ENCODE measurements at regions not wholly inside any gene's neighbourhood (a gene's known extent, or its start where the extent isn't known, plus 50 kb on each side); places are given as distances from the start of the nearest gene placed in this dataset.
"Not testable (repeated sequence)": the region's sequence is repeated elsewhere in the genome, so short reads cannot be mapped to it uniquely, and the experiment has no call there.

DNA sequence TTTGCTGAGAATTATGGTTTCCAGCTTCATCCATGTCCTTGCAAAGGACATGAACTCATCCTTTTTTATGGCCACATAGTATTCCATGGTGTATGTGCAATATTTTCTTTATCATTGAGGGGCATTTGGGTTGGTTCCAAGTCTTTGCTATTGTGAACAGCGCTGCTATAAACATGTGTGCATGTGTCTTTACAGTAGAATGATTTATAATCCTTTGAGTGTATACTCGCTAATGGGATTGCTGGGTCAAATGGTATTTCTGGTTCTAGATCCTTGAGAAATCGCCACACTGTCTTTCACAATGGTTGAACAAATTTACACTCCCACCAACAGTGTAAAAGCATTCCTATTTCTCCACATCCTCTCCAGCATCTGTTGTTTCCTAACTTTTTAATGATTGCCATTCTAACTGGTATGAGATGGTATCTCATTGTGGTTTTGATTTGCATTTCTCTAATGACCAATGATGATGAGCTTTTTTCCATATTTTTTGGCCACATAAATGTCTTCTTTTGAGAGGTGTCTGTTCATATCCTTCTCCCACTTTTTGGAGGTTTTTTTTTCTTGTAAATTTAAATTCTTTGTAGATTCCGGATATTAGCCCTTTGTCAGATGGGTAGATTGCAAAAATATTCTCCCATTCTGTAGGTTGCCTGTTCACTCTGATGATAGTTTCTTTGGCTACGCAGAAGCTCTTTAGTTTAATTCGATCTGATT lies 180.1 kb downstream of the PLPPR4 start:
- intact Hi-C loops (cut with micrococcal nuclease) = not testable (repeated sequence)

DNA sequence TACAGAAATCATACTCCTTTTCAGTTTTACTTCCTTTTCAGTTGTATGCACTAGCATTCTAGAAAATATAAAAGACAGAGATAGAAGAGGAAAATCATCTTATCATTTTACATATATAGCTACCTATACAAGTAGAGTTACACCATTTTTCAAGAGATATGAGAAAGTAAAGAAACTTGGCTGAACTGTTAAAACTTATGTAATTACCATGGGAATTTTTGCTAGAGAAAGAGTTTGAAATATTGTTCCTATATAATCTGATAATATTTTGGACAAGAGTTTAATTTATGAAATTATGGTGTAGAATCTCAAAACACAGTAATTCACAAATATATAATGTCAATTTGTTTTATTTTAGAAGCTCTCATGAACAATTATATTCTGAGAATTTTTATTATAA lies 180.8 kb downstream of the PLPPR4 start:
- intact Hi-C loops (cut with micrococcal nuclease) = no loop called here

DNA sequence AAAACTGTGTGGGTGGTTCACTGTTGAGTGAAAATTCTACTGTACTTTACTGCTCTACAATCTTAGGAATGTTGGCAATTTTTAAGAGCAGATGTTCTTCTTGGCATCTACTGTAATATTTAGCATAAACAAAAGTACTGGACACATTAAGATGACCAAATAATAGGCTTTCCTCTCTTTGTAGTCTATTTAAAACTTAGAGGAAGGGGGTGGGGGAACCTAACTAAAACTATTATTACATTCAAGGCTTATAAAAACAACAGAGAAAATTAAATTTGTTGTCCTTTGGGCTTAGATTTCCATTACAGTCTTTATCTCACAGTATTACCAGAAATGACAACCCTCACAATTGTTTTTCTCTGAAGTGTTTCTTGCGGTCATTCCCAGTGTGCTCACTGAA lies 181.2 kb downstream of the PLPPR4 start:
- intact Hi-C loops (cut with micrococcal nuclease) = no loop called here

DNA sequence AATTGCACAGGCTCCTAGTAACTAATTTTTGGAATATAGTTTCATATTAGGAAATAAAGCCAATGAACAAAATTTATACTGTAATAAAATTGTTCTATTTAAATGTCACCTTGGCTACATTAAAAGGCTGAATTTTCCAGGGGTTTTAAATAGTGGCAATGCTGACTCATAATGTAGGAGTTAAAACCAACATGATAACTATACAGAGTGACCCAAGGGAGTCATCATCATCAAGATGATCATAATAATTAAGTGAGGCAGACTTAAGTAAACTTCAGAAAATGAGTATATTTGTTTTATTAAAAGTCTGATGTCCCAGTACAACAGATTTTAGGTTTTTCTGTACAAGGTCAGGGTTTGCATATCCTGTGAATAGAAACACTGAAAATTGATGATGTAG lies 183.4 kb downstream of the PLPPR4 start:
- intact Hi-C loops (cut with micrococcal nuclease) = no loop called here

DNA sequence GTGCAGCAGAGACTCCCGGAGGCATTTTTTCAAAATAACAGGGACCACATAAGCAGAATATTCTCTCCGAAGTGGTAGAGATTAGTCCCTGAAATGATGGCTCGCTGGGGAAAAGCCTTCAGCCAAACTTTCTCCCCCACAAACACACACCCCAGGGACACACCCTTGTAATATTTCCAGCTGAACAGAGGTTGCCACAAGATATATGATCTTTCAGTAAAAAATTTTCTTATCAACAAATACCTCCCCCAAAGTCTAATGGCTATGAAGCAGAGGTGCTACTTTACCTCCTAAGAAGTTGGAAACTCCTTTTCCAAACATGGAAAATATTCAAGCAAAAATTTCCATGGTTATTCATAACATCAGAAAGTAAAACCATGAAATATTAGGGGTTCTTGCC lies 190.2 kb upstream of the PALMD start:
- intact Hi-C loops (cut with micrococcal nuclease) = no loop called here

DNA sequence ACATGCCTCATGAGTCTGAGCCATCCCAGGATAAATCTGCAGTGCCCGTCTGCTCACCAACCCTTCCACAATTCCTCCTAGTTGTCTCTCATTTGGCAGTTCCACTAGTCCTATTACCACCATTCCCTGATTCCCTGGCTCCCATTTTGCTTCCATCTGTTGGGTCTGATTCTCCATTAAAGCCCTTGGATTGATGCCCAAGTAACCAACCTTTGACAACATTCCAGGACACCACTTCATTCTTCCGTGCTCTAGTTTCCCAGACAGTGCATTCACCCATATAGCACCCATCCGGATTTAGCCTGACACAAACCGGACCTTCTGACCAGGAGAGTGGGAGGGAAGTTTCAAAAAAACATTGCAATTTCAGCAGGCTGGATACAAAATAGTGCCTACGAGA lies 189.4 kb upstream of the PALMD start:
- intact Hi-C loops (cut with micrococcal nuclease) = no loop called here

DNA sequence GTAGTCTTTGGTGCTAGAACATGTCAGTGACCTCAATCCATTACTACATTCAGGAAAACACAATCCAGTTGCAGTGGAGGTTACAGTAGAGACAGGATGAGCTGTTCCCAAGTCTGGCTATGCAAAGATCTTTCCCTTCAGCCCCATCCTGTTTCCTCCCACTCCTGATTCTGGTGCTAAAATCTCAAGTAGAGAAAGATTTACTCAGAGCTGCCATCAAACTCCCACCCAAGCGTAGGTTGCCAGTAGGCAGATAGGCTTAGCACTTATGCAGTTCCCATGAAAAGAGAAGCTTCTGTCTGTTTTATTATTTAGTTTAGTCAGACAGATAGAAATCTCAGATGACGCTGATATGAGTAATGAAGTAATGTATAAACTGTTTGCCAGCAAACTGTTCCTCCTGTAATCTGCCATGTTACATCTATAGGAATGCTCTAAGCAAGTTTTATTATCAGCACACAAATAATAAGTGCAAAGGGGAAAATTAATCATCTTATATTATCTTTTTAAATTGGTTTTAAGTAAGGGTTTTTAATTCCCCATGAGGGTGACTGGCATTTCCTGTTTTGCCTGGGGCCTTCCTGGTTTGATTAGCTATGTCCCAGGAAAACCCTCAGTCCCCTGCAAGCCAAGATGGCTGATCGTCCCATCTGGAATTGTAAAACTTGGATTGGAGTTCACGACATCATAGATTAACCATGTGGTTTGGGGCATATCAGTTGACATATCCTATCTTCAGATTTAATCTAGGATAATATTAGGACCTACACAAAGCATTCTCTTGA lies 188.3 kb upstream of the PALMD start:
- intact Hi-C loops (cut with micrococcal nuclease) = no loop called here

DNA sequence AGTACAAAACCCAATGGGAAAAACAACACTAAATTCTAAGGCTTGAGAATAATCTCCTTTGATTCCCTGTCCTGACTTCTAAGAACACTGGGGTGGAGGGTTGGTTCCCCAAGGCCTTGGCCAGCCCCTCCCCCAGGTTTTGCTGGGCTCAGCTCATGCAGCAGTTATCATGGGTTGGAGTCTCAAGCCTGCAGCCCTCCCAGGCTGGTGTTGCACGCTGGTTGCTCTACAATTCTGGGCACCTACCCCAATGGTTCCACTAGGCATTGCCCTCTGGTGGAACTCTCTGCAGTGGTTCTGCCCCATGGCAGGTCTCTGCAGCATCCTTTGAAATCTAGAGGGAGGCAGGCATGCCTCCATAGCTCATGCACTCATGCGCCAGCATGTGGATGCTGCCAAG lies 184.4 kb upstream of the PALMD start:
- intact Hi-C loops (cut with micrococcal nuclease) = no loop called here

DNA sequence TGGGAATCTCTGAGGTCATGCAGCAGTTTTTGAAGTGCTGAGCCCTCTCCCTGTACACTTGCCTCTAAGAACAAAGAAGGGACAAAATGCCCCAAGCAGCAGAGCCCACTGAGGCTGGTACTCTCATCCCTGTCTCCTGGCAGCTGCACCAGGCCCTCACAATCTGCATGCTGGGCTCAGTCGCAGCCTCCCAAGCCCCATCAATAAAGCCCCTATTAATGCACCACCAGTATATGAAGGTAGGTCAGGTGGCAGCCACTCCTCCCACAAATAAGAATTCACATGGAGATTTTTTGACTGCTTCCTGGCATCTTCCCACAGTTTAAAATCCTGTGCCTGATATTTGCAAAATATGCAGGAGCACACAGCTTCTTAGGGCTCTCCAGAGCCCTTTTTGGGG lies 181.2 kb upstream of the PALMD start:
- intact Hi-C loops (cut with micrococcal nuclease) = no loop called here

DNA sequence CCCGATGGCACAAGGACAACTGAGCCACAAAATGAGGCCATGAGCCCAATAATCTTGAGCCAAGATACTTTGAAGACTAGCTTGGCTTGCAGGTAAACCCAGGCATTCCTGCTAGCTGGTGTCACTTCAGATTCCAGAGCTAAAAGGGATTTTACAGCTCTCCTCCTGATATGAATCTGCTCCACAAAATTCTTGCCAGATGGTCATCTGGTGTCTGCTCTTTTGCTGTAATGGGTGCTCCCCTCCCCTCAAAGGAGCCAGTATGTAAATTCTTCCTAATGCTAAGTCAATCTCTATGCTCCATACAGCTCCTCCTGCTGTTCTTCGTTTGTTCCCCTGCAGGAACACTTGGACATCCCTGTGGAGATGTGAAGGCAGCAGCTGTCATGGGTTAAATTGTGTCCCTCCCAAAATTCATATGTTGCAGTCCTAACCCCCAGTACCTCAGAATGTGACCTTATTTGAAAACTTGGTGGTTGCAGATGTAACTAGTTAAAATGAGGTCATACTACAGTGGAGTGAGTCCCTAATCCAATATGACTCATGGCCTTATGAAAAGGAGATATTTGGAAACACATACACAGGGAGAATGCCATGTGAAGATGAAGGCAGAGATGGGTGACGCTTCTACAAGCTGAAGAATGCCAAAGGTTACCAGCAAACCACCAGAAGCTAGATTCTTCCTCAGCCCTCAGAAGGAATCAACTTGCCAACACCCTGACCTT lies 180.6 kb upstream of the PALMD start:
- intact Hi-C loops (cut with micrococcal nuclease) = no loop called here

DNA sequence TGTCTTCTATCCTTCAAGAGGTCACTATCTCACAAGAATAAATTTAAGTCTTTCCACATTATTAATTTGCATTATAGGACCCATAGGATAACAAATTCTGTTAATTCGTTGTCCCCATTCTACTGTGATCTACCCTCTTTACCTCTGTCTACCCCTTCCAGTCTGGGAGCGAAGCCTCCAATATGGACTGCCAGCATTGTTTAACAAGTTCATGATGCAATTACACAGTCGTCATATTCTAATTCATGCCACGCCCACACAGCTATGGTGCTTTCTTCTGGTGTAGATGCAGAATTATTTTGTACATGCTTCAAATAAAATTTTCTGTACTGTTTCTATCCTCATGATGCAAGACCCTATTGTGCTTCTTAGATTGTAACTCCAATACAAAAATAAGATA lies 178.3 kb upstream of the PALMD start:
- intact Hi-C loops (cut with micrococcal nuclease) = no loop called here

DNA sequence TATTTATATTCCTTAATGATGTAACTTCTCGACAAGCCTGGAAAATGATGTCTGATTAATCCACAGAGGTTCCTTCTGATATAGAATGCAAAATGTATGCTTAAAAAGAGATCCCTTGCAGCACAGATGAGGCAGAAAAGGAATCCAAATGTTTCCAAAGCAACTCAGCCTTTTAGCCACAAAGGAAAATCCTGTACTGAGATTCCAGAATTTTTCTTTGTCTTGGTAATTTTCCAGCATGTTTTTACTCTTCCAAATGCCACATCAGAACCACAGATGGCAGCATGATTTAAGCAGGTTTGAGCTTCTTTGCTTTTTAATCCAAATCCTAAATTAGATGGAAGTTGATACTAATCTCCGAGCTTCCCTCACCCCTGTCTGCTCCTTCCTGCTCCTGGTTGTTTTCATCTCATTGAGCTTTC lies 176.4 kb upstream of the PALMD start:
- intact Hi-C loops (cut with micrococcal nuclease) = no loop called here

DNA sequence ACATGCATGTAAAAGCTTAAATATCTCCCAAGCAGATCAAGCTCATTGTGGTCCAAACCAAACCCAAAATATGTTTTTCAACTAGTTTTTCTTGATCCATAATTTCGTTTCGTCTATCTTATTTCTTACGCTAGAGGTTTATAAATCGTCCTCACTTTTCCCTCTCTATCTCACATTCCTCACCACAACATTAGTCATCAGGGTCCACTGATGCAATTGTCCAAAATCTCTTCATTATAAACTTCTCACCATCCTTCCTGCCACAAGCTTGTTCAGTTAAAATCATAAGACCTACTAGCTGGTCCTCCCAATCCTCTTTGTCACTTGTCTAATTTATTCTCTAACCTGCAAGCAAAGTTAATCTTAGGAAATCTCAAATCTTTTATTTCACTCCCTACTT lies 173.0 kb upstream of the PALMD start:
- intact Hi-C loops (cut with micrococcal nuclease) = loop anchor here (10.0 kb wide), 1 partner anchor 942 kb away; no protein-coding TSS in a partner anchor

DNA sequence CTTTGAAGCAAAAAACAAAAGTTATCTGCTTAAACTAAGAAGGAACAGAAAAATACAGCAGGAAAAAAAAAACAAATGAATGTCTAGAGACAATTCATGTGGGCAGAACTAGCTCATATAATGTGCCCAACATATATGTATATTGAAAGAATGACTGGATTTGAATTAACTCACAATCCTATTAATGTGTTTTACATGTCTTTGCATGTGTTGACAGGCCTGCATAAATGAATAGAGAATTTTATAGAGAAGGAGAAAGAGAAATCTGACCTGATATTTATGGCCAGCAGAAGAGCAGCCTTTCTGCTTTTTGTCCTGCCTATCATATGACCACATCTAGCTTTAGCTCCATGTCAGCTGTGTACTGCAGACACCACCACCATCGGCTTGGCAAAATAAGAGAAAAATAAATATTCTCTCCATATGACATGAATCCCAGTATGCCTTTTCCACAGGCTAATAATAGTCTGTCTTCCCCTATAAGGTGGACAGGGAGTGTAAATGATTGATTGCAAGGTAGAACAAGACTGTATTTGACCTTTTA lies 171.5 kb upstream of the PALMD start:
- intact Hi-C loops (cut with micrococcal nuclease) = loop anchor here (10.0 kb wide), 1 partner anchor 940 kb away; no protein-coding TSS in a partner anchor

DNA sequence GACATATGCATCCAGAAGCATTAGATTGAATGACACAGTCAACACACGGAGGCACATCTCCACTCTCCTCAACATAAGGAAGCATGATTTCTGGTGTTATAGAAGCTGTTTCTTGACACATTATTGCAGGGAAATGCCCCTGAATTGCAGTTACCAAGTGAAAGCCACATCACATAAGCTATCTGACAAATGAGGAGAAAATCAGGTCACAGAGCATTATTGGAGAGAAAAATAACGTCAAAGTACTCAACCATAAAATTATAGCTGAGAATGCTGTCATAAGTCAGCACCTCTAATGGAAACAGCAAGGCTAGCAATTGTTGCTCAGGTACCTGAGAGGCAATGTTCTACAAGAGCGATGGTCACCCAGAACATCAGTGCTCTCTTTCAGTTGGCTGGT lies 169.9 kb upstream of the PALMD start:
- intact Hi-C loops (cut with micrococcal nuclease) = loop anchor here (10.0 kb wide), 1 partner anchor 939 kb away; no protein-coding TSS in a partner anchor

DNA sequence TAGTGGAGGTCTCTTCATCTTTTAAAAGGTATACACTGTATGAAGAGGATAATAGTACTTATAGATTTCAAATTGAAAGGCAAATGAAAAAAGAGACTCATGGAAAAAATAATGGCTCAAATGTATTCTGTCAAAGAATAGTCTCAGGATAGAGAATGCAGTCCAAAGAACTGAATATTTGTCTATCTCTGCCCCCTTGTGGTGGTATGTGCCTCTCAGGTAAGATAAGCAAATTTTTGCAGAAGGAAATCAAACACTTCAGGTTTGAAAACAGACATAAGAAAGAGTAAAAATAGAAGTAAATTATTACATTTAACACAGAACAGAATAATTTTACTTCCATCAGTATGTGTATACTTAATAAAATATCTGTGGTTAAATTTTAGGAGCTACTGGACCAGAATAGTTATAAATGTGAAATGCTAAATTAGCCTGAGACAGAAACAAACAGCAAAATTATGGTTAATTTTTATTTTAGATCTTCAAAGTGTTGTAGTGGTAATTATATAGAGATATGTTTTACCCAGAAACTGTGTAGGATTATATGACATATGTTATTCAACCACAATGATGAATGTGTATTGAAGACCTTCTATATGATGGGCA lies 164.4 kb upstream of the PALMD start:
- intact Hi-C loops (cut with micrococcal nuclease) = loop anchor here (1.0 to 5.0 kb wide), 5 partner anchors 225 to 1386 kb away; no protein-coding TSS in a partner anchor

DNA sequence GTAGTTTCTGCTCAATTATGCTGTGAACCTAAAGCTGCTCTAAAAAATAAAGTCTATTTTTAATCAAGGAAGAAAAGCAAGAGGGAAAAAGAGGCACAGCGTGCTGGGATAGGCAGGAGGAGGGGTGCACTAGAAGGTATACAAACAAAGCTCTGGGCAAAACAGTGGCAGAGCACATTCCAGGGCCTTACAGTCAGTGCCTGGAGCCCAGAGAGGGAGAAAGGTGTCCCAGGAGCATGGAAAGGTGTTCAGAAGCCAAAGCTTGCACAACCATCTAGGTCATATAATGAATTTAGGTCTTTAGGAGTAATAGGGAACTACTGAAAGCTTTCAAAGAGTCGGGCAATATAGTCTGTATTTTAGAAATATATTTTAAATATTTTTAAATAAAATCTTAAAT lies 163.6 kb upstream of the PALMD start:
- intact Hi-C loops (cut with micrococcal nuclease) = loop anchor here (5.0 kb wide), 2 partner anchors 925 to 1385 kb away; no protein-coding TSS in a partner anchor

DNA sequence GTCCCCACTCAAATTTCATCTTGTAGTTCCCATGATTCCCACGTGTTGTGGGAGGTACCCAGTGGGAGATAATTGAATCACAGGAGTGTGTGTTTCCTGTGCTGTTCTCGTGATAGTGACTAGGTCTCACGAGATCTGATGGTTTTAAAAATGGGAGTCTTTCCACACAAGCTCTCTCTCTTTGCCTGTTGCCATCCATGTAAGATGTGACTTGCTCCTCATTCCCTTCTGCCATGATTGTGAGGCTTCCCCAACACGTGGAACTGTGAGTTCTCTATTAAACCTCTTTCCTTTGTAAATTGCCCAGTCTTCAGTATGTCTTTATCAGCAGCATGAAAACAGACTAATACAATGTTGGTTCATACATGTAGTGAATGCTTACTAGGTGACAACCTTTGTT lies 163.2 kb upstream of the PALMD start:
- intact Hi-C loops (cut with micrococcal nuclease) = loop anchor here (5.0 kb wide), 2 partner anchors 925 to 1385 kb away; no protein-coding TSS in a partner anchor

DNA sequence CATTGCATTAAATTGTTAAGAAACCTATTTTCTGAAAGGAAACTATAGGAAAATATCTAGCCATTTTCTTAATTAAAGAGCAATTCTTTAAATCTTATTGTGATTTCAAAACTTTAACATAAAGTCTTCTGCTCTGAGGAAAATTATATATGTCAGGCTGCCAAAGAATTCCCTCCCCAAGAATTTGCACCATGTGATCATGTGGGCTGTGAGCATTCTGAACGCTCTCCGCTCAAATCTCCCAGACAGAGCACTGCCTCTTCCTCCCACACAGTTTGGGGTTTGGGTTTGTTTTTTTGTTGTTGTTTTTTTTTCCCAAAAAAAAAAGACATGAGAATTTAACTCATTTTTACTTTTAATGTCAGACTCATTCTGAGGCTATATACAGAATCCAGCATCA lies 155.9 kb upstream of the PALMD start:
- intact Hi-C loops (cut with micrococcal nuclease) = no loop called here

DNA sequence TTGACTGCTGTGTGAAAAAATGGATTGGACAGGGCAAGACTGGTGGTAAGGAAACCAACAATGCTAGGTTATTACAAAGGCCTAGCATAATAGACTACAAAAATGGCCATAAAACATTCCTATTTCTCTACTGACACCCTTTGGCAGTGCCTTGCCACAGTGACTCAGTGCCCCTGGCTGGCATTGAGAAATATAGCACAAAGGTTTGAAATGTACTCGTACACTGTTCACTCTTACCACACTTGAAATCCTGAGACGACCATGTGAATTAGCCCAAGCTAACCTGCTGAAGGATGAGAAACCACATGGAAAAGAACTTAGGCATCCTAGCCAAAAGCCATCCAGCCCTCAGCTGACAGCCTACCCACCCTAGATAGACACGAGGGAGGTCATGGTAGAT lies 149.8 kb upstream of the PALMD start:
- intact Hi-C loops (cut with micrococcal nuclease) = no loop called here

DNA sequence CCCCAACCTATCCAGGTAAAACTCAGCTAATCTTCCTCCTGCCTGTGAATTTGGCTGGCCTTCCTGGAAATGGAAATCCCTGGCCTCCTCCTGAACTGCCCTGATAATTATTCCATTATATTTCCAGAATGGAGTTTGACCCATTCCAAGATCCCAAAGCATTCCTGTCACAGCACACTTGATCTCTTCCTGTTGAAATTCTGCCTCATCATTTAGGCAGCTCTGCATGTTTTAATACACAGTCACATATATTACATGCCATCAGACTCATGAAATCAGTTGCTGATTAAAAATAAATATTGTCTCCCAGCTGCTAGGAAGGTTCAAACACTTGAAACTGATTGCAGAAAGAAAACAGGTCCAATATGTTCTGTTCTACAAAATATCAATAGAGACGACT lies 148.2 kb upstream of the PALMD start:
- intact Hi-C loops (cut with micrococcal nuclease) = no loop called here

All from T-helper 1 cell treated with Interleukin-12 subunit alpha and Interleukin-12 subunit beta and Interleukin-4 antibody, amounts not matched to agents 30 ng/mL and 1 ng/mL, for 36 hours (primary cell).